PC-3 (cell line): ENCODE measurements at regions not wholly inside any gene's neighbourhood (a gene's known extent, or its start where the extent isn't known, plus 50 kb on each side); places are given as distances from the start of the nearest gene placed in this dataset.

Experiments used
- CTCF ChIP-seq: fragments of 300-600 bp; sonication (generic); conservative IDR thresholded peaks from 2 replicates; pipeline ENCODE4 v1.5.1; 2017; ENCODE audit warnings: antibody characterized with exemption, low read depth, mild to moderate bottlenecking, low read length
- EZH2 ChIP-seq: fragments of 300-600 bp; sonication (generic); IDR thresholded peaks from one replicate; pipeline ENCODE4 v1.6.1; 2017; ENCODE audit warnings: antibody characterized with exemption, mild to moderate bottlenecking, low read length; ENCODE audit not compliant: unreplicated experiment

- TF ChIP-seq CTCF = no peak
- no peak for TF ChIP-seq EZH2
Measured at GRCh38 chr11:112790286-112790685, 170.9 kb upstream of the NCAM1 start.
